HG03571 (cell line): ENCODE measurements at regions not wholly inside any gene's neighbourhood (a gene's known extent, or its start where the extent isn't known, plus 50 kb on each side); places are given as distances from the start of the nearest gene placed in this dataset.
A peak's percentile ranks its signal among the peaks of the same experiment; 100 is the strongest.

Experiments used
- ATAC-seq: cut with Tn5 transposase; IDR thresholded peaks from one replicate; pipeline ENCODE4 v1.9.1; 2021; ENCODE audit not compliant: unreplicated experiment

- peak; percentile 60 for ATAC-seq
Measured at GRCh38 chr1:87437663-87438295, 109.1 kb downstream of the LMO4 start.

GRCh38 chr1:87439821-87440220 lies 111.1 kb downstream of the LMO4 start:
- no peak for ATAC-seq

GRCh38 chr1:87449348-87449963 lies 120.8 kb downstream of the LMO4 start:
- peak; percentile 88 for ATAC-seq

GRCh38 chr1:87450136-87450535 lies 121.5 kb downstream of the LMO4 start:
- no peak for ATAC-seq

- ATAC-seq = no peak
Measured at GRCh38 chr1:87450615-87451209, 122.0 kb downstream of the LMO4 start.

GRCh38 chr1:87451229-87451920 lies 122.7 kb downstream of the LMO4 start:
- ATAC-seq = no peak

- no peak for ATAC-seq
Measured at GRCh38 chr1:87452648-87453047, 124.0 kb downstream of the LMO4 start.

GRCh38 chr1:87457408-87457807 lies 128.7 kb downstream of the LMO4 start:
- no peak for ATAC-seq

GRCh38 chr1:87462894-87463293 lies 134.2 kb downstream of the LMO4 start:
- ATAC-seq = no peak

GRCh38 chr1:87464022-87464490 lies 135.4 kb downstream of the LMO4 start:
- ATAC-seq = no peak

GRCh38 chr1:87466621-87467020 lies 137.9 kb downstream of the LMO4 start:
- ATAC-seq = no peak

- no peak for ATAC-seq
Measured at GRCh38 chr1:87472716-87473115, 144.0 kb downstream of the LMO4 start.

GRCh38 chr1:87473203-87473661 lies 144.6 kb downstream of the LMO4 start:
- ATAC-seq = no peak

GRCh38 chr1:87474098-87474497 lies 145.4 kb downstream of the LMO4 start:
- ATAC-seq = no peak

- no peak for ATAC-seq
Measured at GRCh38 chr1:87478231-87478630, 149.6 kb downstream of the LMO4 start.

GRCh38 chr1:87495147-87495546 lies 166.5 kb downstream of the LMO4 start:
- ATAC-seq = no peak

- ATAC-seq = no peak
Measured at GRCh38 chr1:87495870-87496269, 167.2 kb downstream of the LMO4 start.

- ATAC-seq = no peak
Measured at GRCh38 chr1:87497380-87498203, 168.9 kb downstream of the LMO4 start.

GRCh38 chr1:87501738-87502137 lies 173.1 kb downstream of the LMO4 start:
- ATAC-seq = no peak

GRCh38 chr1:87505391-87505983 lies 176.8 kb downstream of the LMO4 start:
- no peak for ATAC-seq
